Mesenchymal stem cell (in vitro differentiated cells and primary cell): ENCODE measurements at regions not wholly inside any gene's neighbourhood (a gene's known extent, or its start where the extent isn't known, plus 50 kb on each side); places are given as distances from the start of the nearest gene placed in this dataset.

Experiments
- DNase-seq: peaks from one replicate; pipeline ENCODE4 v3.0.0-alpha.2; 2013
- H2AFZ ChIP-seq: one replicate; pipeline ENCODE4 v1.6.1; 2013; ENCODE audit warnings: low read depth, mild to moderate bottlenecking, control low read depth, inconsistent platforms, low read length, moderate library complexity
- H2AK5ac ChIP-seq: 2 replicates; pipeline ENCODE4 v1.6.1; 2013; ENCODE audit warnings: low read length, moderate library complexity, mild to moderate bottlenecking, inconsistent platforms; ENCODE audit not compliant: severe bottlenecking
- H2BK120ac ChIP-seq: one replicate; pipeline ENCODE4 v1.6.1; 2013; ENCODE audit warnings: low read depth, mild to moderate bottlenecking, inconsistent platforms, low read length, moderate library complexity
- H2BK12ac ChIP-seq, 2 experiments: one replicate each; pipeline ENCODE4 v1.6.1; 2013; ENCODE audit warnings: inconsistent platforms in 2 of 2, low read length in 2 of 2, mild to moderate bottlenecking in 2 of 2, moderate library complexity in 2 of 2, control low read depth in 1 of 2
- H2BK15ac ChIP-seq: one replicate; pipeline ENCODE4 v1.6.1; 2013; ENCODE audit warnings: mild to moderate bottlenecking, low read depth, inconsistent platforms; ENCODE audit not compliant: poor library complexity, severe bottlenecking
- H2BK5ac ChIP-seq: 2 replicates; pipeline ENCODE4 v1.6.1; 2013; ENCODE audit warnings: low read depth, mild to moderate bottlenecking, low read length, control low read depth, inconsistent platforms; ENCODE audit not compliant: poor library complexity, severe bottlenecking
- H3K14ac ChIP-seq, 2 experiments: one replicate each; pipeline ENCODE4 v1.6.1; 2013; ENCODE audit warnings: inconsistent platforms in 2 of 2, low read length in 2 of 2, control low read depth in 1 of 2, mild to moderate bottlenecking in 1 of 2, moderate library complexity in 1 of 2
- H3K18ac ChIP-seq, 2 experiments: one replicate each; pipeline ENCODE4 v1.6.1; 2013; ENCODE audit warnings: inconsistent platforms in 2 of 2, low read length in 2 of 2, control low read depth in 1 of 2, low read depth in 1 of 2, mild to moderate bottlenecking in 1 of 2
- H3K23ac ChIP-seq, 2 experiments: one replicate each; pipeline ENCODE4 v1.6.1; 2013; ENCODE audit warnings: inconsistent platforms in 2 of 2, low read length in 2 of 2, mild to moderate bottlenecking in 2 of 2, moderate library complexity in 2 of 2, control low read depth in 1 of 2
- H3K27ac ChIP-seq: 2 replicates; pipeline ENCODE4 v1.5.1; 2013; ENCODE audit warnings: mild to moderate bottlenecking, moderate library complexity, low read length, control low read depth, inconsistent platforms; ENCODE audit not compliant: poor library complexity, severe bottlenecking
- H3K27me3 ChIP-seq, 2 experiments: 2 replicates each; pipeline versions ENCODE4 v1.6.1 to v1.7.0; 2013; ENCODE audit warnings: low read length in 2 of 2, mild to moderate bottlenecking in 2 of 2, moderate library complexity in 2 of 2, control low read depth in 1 of 2, inconsistent platforms in 1 of 2; ENCODE audit not compliant: control insufficient read depth in 1 of 2, insufficient read depth in 1 of 2
- H3K36me3 ChIP-seq, 2 experiments: 2 replicates each; pipeline versions ENCODE4 v1.6.1 to v1.7.0; 2013; ENCODE audit warnings: low read length in 2 of 2, control low read depth in 1 of 2, inconsistent platforms in 1 of 2, low read depth in 1 of 2, mild to moderate bottlenecking in 1 of 2; ENCODE audit not compliant: insufficient read depth in 2 of 2, control insufficient read depth in 1 of 2
- H3K4ac ChIP-seq, 2 experiments: one replicate each; pipeline ENCODE4 v1.6.1; 2013; ENCODE audit warnings: inconsistent platforms in 2 of 2, low read length in 2 of 2, mild to moderate bottlenecking in 2 of 2, moderate library complexity in 2 of 2, control low read depth in 1 of 2, low read depth in 1 of 2
- H3K4me1 ChIP-seq: 2 replicates; pipeline ENCODE4 v1.6.1; 2013; ENCODE audit warnings: low read depth, low read length, control low read depth; ENCODE audit not compliant: control insufficient read depth, insufficient read depth
- H3K4me2 ChIP-seq: 2 replicates; pipeline ENCODE4 v1.6.1; 2013; ENCODE audit warnings: low read length, mild to moderate bottlenecking, inconsistent platforms; ENCODE audit not compliant: poor library complexity, severe bottlenecking
- H3K4me3 ChIP-seq, 2 experiments: 2 replicates each; pipeline versions ENCODE4 v1.5.1 to v1.7.0; 2013; ENCODE audit warnings: low read length in 2 of 2, mild to moderate bottlenecking in 2 of 2, control low read depth in 1 of 2, low read depth in 1 of 2; ENCODE audit not compliant: insufficient read depth in 1 of 2
- H3K79me1 ChIP-seq: replicated peaks from 2 replicates; pipeline ENCODE4 v1.6.1; 2013; ENCODE audit warnings: mild to moderate bottlenecking, control low read depth, low read length, inconsistent platforms; ENCODE audit not compliant: poor library complexity, severe bottlenecking
- H3K9ac ChIP-seq: 2 replicates; pipeline ENCODE4 v1.7.0; 2013; ENCODE audit warnings: mild to moderate bottlenecking, low read length, moderate library complexity
- H3K9me3 ChIP-seq: 2 replicates; pipeline ENCODE4 v1.7.0; 2013; ENCODE audit warnings: mild to moderate bottlenecking, low read length; ENCODE audit not compliant: control insufficient read depth
- H4K8ac ChIP-seq: one replicate; pipeline ENCODE4 v1.6.1; 2013; ENCODE audit warnings: inconsistent platforms, mild to moderate bottlenecking, low read length, moderate library complexity
- H4K91ac ChIP-seq: one replicate; pipeline ENCODE4 v1.6.1; 2013; ENCODE audit warnings: mild to moderate bottlenecking, low read length, inconsistent platforms
- WGBS: methylation state at CpG from one replicate; pipeline ENCODE4 v1.1.7; 2013; ENCODE audit warnings: mixed read lengths; 5-methylcytosine and 5-hydroxymethylcytosine counted together

GRCh38 chr2:51511002-51511401, 479.1 kb upstream of the NRXN1 start:
- Histone ChIP-seq H2AFZ (no peak overlapping the region), H3K36me3 (no peaks in the 10 kb centered on the region), H3K9ac (no peak overlapping the region), H3K14ac (no peak overlapping the region), H3K27ac (no peak overlapping the region), H3K4ac (no peak overlapping the region), H3K4me2 (no peak overlapping the region), H3K79me1 (no peaks in the 10 kb centered on the region), H3K27me3 (no peaks in the 10 kb centered on the region), H3K9me3 (peaks cover 4% of the 10 kb centered on the region), H4K91ac (no peak overlapping the region), H3K23ac (no peak overlapping the region), H2BK5ac (no peak overlapping the region), H3K4me1 (no peaks in the 10 kb centered on the region), H3K4me3 (no peak overlapping the region), H2BK120ac (no peak overlapping the region), H4K8ac (no peak overlapping the region), H3K18ac (no peak overlapping the region), H2BK12ac (no peak overlapping the region), H2AK5ac (no peak overlapping the region), H2BK15ac (no peak overlapping the region)
- no peak for DNase-seq
- 77% methylated on average over 4 of the region's 4 CpGs for WGBS

- H3K9me3 ChIP-seq = peaks cover 11% of the 10 kb centered on the region
- no peak overlapping the region for H3K18ac ChIP-seq
- no peaks in the 10 kb centered on the region for H3K4me1 ChIP-seq
- no peak overlapping the region for H3K4ac ChIP-seq
- no peak overlapping the region for H2BK12ac ChIP-seq
- H2BK5ac ChIP-seq = no peak overlapping the region
- H2AFZ ChIP-seq = no peak overlapping the region
- H3K4me3 ChIP-seq = no peak overlapping the region
- no peak overlapping the region for H2BK120ac ChIP-seq
- no peaks in the 10 kb centered on the region for H3K27me3 ChIP-seq
- no peak overlapping the region for H4K8ac ChIP-seq
- no peak overlapping the region for H3K9ac ChIP-seq
- H3K23ac ChIP-seq = no peak overlapping the region
- H3K14ac ChIP-seq = no peak overlapping the region
- 88% methylated on average over 2 of the region's 3 CpGs for WGBS
- no peak for DNase-seq
- H3K79me1 ChIP-seq = no peaks in the 10 kb centered on the region
- H2AK5ac ChIP-seq = no peak overlapping the region
- no peak overlapping the region for H4K91ac ChIP-seq
- H2BK15ac ChIP-seq = no peak overlapping the region
- H3K36me3 ChIP-seq = no peaks in the 10 kb centered on the region
- H3K27ac ChIP-seq = no peak overlapping the region
- H3K4me2 ChIP-seq = no peak overlapping the region
These were observed 478.4 kb upstream of the NRXN1 start for GRCh38 chr2:51510303-51510702.

- Histone ChIP-seq H3K27me3 (no peaks in the 10 kb centered on the region), H3K4me3 (no peak overlapping the region), H2BK120ac (no peak overlapping the region), H4K91ac (no peak overlapping the region), H3K27ac (no peak overlapping the region), H3K23ac (no peak overlapping the region), H2AK5ac (no peak overlapping the region), H4K8ac (no peak overlapping the region), H3K36me3 (no peaks in the 10 kb centered on the region), H2BK12ac (no peak overlapping the region), H3K4ac (no peak overlapping the region), H3K18ac (no peak overlapping the region), H3K4me1 (no peaks in the 10 kb centered on the region), H3K9me3 (peaks cover 7% of the 10 kb centered on the region), H3K14ac (no peak overlapping the region), H3K79me1 (no peaks in the 10 kb centered on the region), H3K9ac (no peak overlapping the region), H2BK5ac (no peak overlapping the region), H3K4me2 (no peak overlapping the region), H2BK15ac (no peak overlapping the region), H2AFZ (no peak overlapping the region)
- DNase-seq = no peak
- 79% methylated on average over 4 of the region's 4 CpGs for WGBS
These were observed 473.6 kb upstream of the NRXN1 start for GRCh38 chr2:51505533-51505932.

GRCh38 chr2:51490576-51491234, 458.8 kb upstream of the NRXN1 start:
- WGBS = 91% methylated on average over 3 of the region's 3 CpGs
- Histone ChIP-seq H3K9me3 (peaks cover 2% of the 10 kb centered on the region), H3K14ac (no peak overlapping the region), H3K4me3 (no peak overlapping the region), H3K18ac (no peak overlapping the region), H2BK15ac (no peak overlapping the region), H2AFZ (no peak overlapping the region), H3K36me3 (no peaks in the 10 kb centered on the region), H3K4me2 (no peak overlapping the region), H3K27me3 (no peaks in the 10 kb centered on the region), H2BK5ac (no peak overlapping the region), H3K23ac (no peak overlapping the region), H2AK5ac (no peak overlapping the region), H3K79me1 (no peaks in the 10 kb centered on the region), H3K4ac (no peak overlapping the region), H2BK120ac (no peak overlapping the region), H3K4me1 (no peaks in the 10 kb centered on the region), H3K9ac (no peak overlapping the region), H4K8ac (no peak overlapping the region), H4K91ac (no peak overlapping the region), H2BK12ac (no peak overlapping the region), H3K27ac (no peak overlapping the region)
- DNase-seq = no peak
